GM18507 (cell line): ENCODE measurements at regions not wholly inside any gene's neighbourhood (a gene's known extent, or its start where the extent isn't known, plus 50 kb on each side); places are given as distances from the start of the nearest gene placed in this dataset.
"Not testable (repeated sequence)": the region's sequence is repeated elsewhere in the genome, so short reads cannot be mapped to it uniquely, and the experiment has no call there.

ENCODE experiments used
- DNase-seq: peaks from one replicate; pipeline ENCODE4 v3.0.0; 2011; ENCODE audit warnings: low read depth; ENCODE audit not compliant: insufficient read length; ENCODE audit errors: extremely low spot score
- FAIRE-seq: peaks from 2 replicates; lab custom pipeline; 2011; peaks lifted over from hg19 to GRCh38; lab: Jason Lieb, UNC

- FAIRE-seq (no peak), DNase-seq (no peak)
Observed at GRCh38 chr10:44557596-44558191, 172.8 kb upstream of the CXCL12 start.

GRCh38 chr10:44558521-44558920 lies 173.6 kb upstream of the CXCL12 start:
- DNase-seq (no peak), FAIRE-seq (no peak)

GRCh38 chr10:44564361-44564760 lies 179.5 kb upstream of the CXCL12 start:
- no peak for DNase-seq
- FAIRE-seq = no peak

- FAIRE-seq (no peak), DNase-seq (no peak)
Observed at GRCh38 chr10:44564790-44565189, 179.9 kb upstream of the CXCL12 start.

GRCh38 chr10:44566786-44567185 lies 181.9 kb upstream of the CXCL12 start:
- FAIRE-seq (no peak), DNase-seq (no peak)

- DNase-seq = no peak
- no peak for FAIRE-seq
Observed at GRCh38 chr10:44567471-44567870, 182.6 kb upstream of the CXCL12 start.

- FAIRE-seq (no peak), DNase-seq (no peak)
Observed at GRCh38 chr10:44569193-44570091, 184.5 kb upstream of the CXCL12 start.

GRCh38 chr10:44571701-44572100 lies 186.8 kb upstream of the CXCL12 start:
- FAIRE-seq (no peak), DNase-seq (no peak)

GRCh38 chr10:44572146-44572545 lies 187.2 kb upstream of the CXCL12 start:
- FAIRE-seq (no peak), DNase-seq (no peak)

GRCh38 chr10:44573821-44574220 lies 188.9 kb upstream of the CXCL12 start:
- DNase-seq (no peak), FAIRE-seq (no peak)

GRCh38 chr10:44574596-44575480 lies 189.9 kb upstream of the CXCL12 start:
- FAIRE-seq (no peak), DNase-seq (no peak)

GRCh38 chr10:44575601-44576380 lies 190.9 kb upstream of the CXCL12 start:
- DNase-seq (no peak), FAIRE-seq (no peak)

- DNase-seq (no peak), FAIRE-seq (no peak)
Observed at GRCh38 chr10:44576702-44577191, 191.8 kb upstream of the CXCL12 start.

GRCh38 chr10:44577533-44577932 lies 192.6 kb upstream of the CXCL12 start:
- DNase-seq = no peak
- FAIRE-seq = no peak

GRCh38 chr10:44578271-44578670 lies 193.4 kb upstream of the CXCL12 start:
- no peak for FAIRE-seq
- DNase-seq = no peak

- not testable (repeated sequence) for FAIRE-seq, DNase-seq
Observed at GRCh38 chr10:44578963-44579362, 194.1 kb upstream of the CXCL12 start.

- DNase-seq (no peak), FAIRE-seq (no peak)
Observed at GRCh38 chr10:44581996-44582395, 197.1 kb upstream of the CXCL12 start.

- FAIRE-seq (no peak), DNase-seq (no peak)
Observed at GRCh38 chr10:44587488-44588318, 202.8 kb upstream of the CXCL12 start.
